ENCODE measurements at regions not wholly inside any gene's neighbourhood (a gene's known extent, or its start where the extent isn't known, plus 50 kb on each side); places are given as distances from the start of the nearest gene placed in this dataset.
"Not testable (repeated sequence)": the region's sequence is repeated elsewhere in the genome, so short reads cannot be mapped to it uniquely, and the experiment has no call there.

DNA sequence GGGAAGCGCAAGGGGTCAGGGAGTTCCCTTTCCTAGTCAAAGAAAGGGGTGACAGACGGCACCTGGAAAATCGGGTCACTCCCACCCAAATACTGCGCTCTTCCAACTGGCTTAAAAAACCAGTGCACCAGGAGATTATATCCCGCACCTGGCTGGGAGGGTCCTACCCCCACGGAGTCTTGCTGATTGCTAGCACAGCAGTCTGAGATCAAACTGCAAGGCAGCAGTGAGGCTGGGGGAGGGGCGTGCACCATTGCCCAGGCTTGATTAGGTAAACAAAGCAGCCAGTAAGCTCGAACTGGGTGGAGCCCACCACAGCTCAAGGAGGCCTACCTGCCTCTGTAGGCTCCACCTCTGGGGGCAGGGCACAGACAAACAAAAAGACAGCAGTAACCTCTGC lies 726.0 kb upstream of the MANEA start:
- not testable (repeated sequence) for TF ChIP-seq CTCF, POLR2A (IDR thresholded peaks at IDR 0.05)

Data from right lobe of liver (tissue), 4 donors.